Epithelial cell of proximal tubule (primary cell): ENCODE measurements at regions not wholly inside any gene's neighbourhood (a gene's known extent, or its start where the extent isn't known, plus 50 kb on each side); places are given as distances from the start of the nearest gene placed in this dataset.
A peak's percentile ranks its signal among the peaks of the same experiment; 100 is the strongest.

Source experiments
- DNase-seq: peaks from one replicate; pipeline ENCODE4 v3.0.0-alpha.2; 2011; ENCODE audit warnings: low read depth
- H3K4me3 ChIP-seq: 2 replicates; pipeline ENCODE4 v1.5.1; 2011; ENCODE audit warnings: low read depth, mild to moderate bottlenecking, low read length
- CTCF ChIP-seq: conservative IDR thresholded peaks from 2 replicates; pipeline ENCODE4 v1.5.1; 2012; ENCODE audit warnings: low read depth, mild to moderate bottlenecking, low read length

DNA sequence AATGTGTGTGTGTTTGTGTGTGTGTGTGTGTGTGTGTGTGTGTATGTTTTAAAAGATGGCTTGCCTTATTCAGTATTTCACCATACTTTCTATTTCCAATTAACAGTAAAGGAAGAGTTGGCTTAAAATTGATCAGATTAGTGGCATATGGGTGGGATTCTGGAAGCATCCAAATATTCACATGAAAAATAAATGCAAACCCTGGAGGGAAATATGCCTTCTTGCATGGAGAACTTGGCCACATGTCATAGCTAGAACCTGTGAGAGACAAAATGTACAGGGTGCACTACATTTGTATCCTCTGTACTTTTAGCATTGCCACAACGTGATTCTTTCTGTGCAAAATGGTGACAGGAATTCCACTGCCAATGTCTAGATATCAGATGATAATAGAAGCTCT lies 589.6 kb downstream of the ZNF674 start:
- H3K4me3 ChIP-seq: no peak overlapping the region
- no peak for TF ChIP-seq CTCF

DNA sequence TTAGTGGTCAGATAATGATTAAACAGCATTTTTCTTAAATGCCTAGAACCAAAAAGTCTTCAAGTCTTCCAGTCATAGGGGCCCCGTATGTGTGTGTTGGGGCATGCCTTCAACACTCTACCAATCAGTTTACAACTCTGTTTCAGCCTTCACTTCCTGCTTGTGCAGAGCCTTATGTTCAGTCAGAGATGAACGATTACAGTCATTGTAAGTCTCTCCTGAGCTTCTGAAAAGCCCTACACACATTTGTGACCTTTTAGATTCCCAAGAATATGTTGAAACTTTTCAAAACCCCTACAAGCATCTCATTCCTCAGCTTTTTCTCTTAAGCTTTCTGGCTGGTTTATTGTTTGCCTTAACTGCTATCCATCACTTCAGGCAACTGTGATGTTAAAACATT lies 591.2 kb downstream of the ZNF674 start:
- no peak for DNase-seq
- no peak for TF ChIP-seq CTCF
- H3K4me3 ChIP-seq: no peak overlapping the region

More for the DNA sequence above, 589.6 kb downstream of the ZNF674 start:
- no peak for DNase-seq

GRCh38 chrX:45952030-45952429 lies 593.2 kb downstream of the ZNF674 start:
- DNase-seq: no peak
- H3K4me3 ChIP-seq: no peak overlapping the region
- peak; percentile 22 for TF ChIP-seq CTCF

- no peak for DNase-seq
- H3K4me3 ChIP-seq: no peak overlapping the region
- no peak for TF ChIP-seq CTCF
Measured at GRCh38 chrX:45935408-45935807, 609.8 kb downstream of the ZNF674 start.

GRCh38 chrX:45912316-45912715 lies 632.9 kb downstream of the ZNF674 start:
- H3K4me3 ChIP-seq: no peak overlapping the region
- TF ChIP-seq CTCF: no peak
- DNase-seq: no peak

GRCh38 chrX:45907786-45908185 lies 637.4 kb downstream of the ZNF674 start:
- no peak overlapping the region for H3K4me3 ChIP-seq
- DNase-seq: no peak
- no peak for TF ChIP-seq CTCF

GRCh38 chrX:45903781-45904201 lies 641.4 kb downstream of the ZNF674 start:
- no peak for DNase-seq
- H3K4me3 ChIP-seq: no peak overlapping the region
- TF ChIP-seq CTCF: no peak
